HUES64 (cell line): ENCODE measurements at regions not wholly inside any gene's neighbourhood (a gene's known extent, or its start where the extent isn't known, plus 50 kb on each side); places are given as distances from the start of the nearest gene placed in this dataset.

ENCODE experiments used
- H3K27ac ChIP-seq: 2 replicates; pipeline ENCODE4 v1.7.0; 2013; ENCODE audit warnings: low read depth, low read length, inconsistent platforms
- H3K27me3 ChIP-seq: 2 replicates; pipeline ENCODE4 v1.6.1; 2013; ENCODE audit warnings: mild to moderate bottlenecking, low read length; ENCODE audit not compliant: insufficient read depth
- H3K36me3 ChIP-seq: 2 replicates; pipeline ENCODE4 v1.6.1; 2013; ENCODE audit warnings: mild to moderate bottlenecking, low read length; ENCODE audit not compliant: insufficient read depth
- H3K4me1 ChIP-seq: 2 replicates; pipeline ENCODE4 v1.6.1; 2013; ENCODE audit warnings: mild to moderate bottlenecking, low read length, moderate library complexity; ENCODE audit not compliant: insufficient read depth
- H3K4me3 ChIP-seq: 2 replicates; pipeline ENCODE4 v1.5.1; 2013; ENCODE audit warnings: mild to moderate bottlenecking, low read length, moderate library complexity
- H3K9ac ChIP-seq: 2 replicates; pipeline ENCODE4 v1.6.1; 2013; ENCODE audit warnings: mild to moderate bottlenecking, low read depth, low read length
- H3K9me3 ChIP-seq: 2 replicates; pipeline ENCODE4 v1.6.1; 2013; ENCODE audit warnings: low read depth, low read length; ENCODE audit not compliant: insufficient read depth
- WGBS: fragments of 150-250, 120-280 bp; methylation state at CpG from one replicate; pipeline ENCODE4 v1.1.7; 2013; ENCODE audit warnings: missing lambda C conversion rate; 5-methylcytosine and 5-hydroxymethylcytosine counted together

- Histone ChIP-seq H3K4me1 (no peaks in the 10 kb centered on the region), H3K9me3 (no peaks in the 10 kb centered on the region), H3K36me3 (no peaks in the 10 kb centered on the region), H3K27ac (no peak overlapping the region), H3K9ac (no peak overlapping the region), H3K27me3 (no peaks in the 10 kb centered on the region), H3K4me3 (no peak overlapping the region)
- WGBS: 89% methylated on average over 5 of the region's 5 CpGs
Observed at GRCh38 chr9:108196332-108197007, 659.3 kb downstream of the ACTL7B start.

GRCh38 chr9:108194154-108194553 is 661.6 kb downstream of the ACTL7B start:
- Histone ChIP-seq H3K27me3 (no peaks in the 10 kb centered on the region), H3K36me3 (no peaks in the 10 kb centered on the region), H3K4me1 (no peaks in the 10 kb centered on the region), H3K27ac (no peak overlapping the region), H3K9ac (no peak overlapping the region), H3K4me3 (no peak overlapping the region), H3K9me3 (no peaks in the 10 kb centered on the region)

GRCh38 chr9:108193026-108193710 is 662.6 kb downstream of the ACTL7B start:
- Histone ChIP-seq H3K4me1 (no peaks in the 10 kb centered on the region), H3K36me3 (no peaks in the 10 kb centered on the region), H3K27me3 (no peaks in the 10 kb centered on the region), H3K9me3 (no peaks in the 10 kb centered on the region), H3K4me3 (no peak overlapping the region), H3K9ac (no peak overlapping the region), H3K27ac (no peak overlapping the region)
- 96% methylated on average over 6 of the region's 8 CpGs for WGBS

GRCh38 chr9:108191065-108191464 is 664.7 kb downstream of the ACTL7B start:
- no peaks in the 10 kb centered on the region for H3K9me3 ChIP-seq
- no peaks in the 10 kb centered on the region for H3K36me3 ChIP-seq
- H3K4me1 ChIP-seq: no peaks in the 10 kb centered on the region
- H3K4me3 ChIP-seq: no peak overlapping the region
- H3K27ac ChIP-seq: no peak overlapping the region
- no peak overlapping the region for H3K9ac ChIP-seq
- H3K27me3 ChIP-seq: no peaks in the 10 kb centered on the region
- WGBS: 78% methylated on average over 4 of the region's 4 CpGs

GRCh38 chr9:108188976-108189375 is 666.8 kb downstream of the ACTL7B start:
- 84% methylated on average over 2 of the region's 2 CpGs for WGBS
- H3K27me3 ChIP-seq: no peaks in the 10 kb centered on the region

DNA sequence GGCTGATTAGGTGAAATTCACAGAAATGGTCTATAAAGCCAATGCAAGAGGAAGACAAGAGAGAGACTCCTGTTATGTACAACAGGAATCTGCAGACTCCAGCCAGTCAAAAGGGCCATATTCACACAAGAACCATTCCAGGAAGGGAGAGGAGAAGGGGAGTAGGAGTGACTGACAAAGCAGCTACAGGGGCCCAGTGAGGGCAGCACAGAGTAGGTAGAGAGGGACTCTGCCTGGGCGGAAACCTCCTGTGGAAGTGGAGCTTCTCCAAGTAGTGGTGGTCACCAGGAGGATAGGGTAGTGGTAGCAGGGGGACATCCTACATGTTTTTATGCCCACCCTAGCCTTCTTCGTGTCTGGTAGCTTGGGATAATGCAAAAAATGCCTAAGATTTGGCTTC is 667.3 kb downstream of the ACTL7B start:
- Histone ChIP-seq H3K9me3 (no peaks in the 10 kb centered on the region), H3K27ac (no peak overlapping the region), H3K36me3 (no peaks in the 10 kb centered on the region), H3K4me1 (no peaks in the 10 kb centered on the region), H3K27me3 (no peaks in the 10 kb centered on the region), H3K4me3 (no peak overlapping the region), H3K9ac (no peak overlapping the region)
- 91% methylated on average over 2 of the region's 2 CpGs for WGBS

More at GRCh38 chr9:108188976-108189375, 666.8 kb downstream of the ACTL7B start:
- no peaks in the 10 kb centered on the region for H3K36me3 ChIP-seq
- H3K9me3 ChIP-seq: no peaks in the 10 kb centered on the region
- H3K4me3 ChIP-seq: no peak overlapping the region
- H3K9ac ChIP-seq: no peak overlapping the region
- H3K27ac ChIP-seq: no peak overlapping the region
- H3K4me1 ChIP-seq: no peaks in the 10 kb centered on the region

DNA sequence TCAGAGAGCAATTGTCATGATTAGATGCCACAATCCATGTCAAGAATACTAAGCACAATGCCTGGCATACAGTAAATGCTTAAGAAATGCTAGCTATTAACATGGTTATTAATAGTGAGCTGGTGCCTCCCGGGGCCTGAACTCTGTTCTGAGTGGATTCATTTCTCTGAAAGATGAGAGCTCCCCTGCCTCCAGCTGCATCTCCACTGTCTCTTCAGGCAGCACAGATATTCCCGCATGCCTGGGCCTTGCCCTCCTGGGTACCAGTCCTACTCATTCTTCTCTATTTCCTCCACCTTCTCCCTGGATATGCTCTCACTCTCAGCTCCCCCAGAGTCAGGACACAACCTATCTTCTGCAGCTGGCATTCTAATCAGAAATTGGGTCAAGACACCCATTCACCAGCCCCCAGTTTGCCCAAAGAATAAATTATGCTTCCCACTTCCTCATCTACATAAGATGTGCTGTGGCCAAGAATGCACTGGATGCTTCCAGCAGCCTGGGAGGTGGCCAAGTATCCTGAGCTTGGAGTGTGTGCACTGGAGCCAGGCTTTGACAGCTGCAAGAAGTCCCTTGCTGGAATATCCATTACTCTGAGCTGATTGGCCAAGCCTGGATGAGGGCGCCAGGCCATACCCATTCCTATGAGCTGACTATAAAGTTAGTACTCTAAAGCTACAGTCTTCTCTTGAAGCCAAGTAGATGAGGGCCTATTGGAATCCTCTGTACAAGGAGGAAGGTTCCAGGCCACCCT is 669.0 kb downstream of the ACTL7B start:
- 96% methylated on average over 3 of the region's 3 CpGs for WGBS
- Histone ChIP-seq H3K36me3 (no peaks in the 10 kb centered on the region), H3K4me1 (no peaks in the 10 kb centered on the region), H3K4me3 (no peak overlapping the region), H3K27me3 (no peaks in the 10 kb centered on the region), H3K9ac (no peak overlapping the region), H3K9me3 (no peaks in the 10 kb centered on the region), H3K27ac (no peak overlapping the region)

GRCh38 chr9:108185613-108186012 is 670.2 kb downstream of the ACTL7B start:
- Histone ChIP-seq H3K27ac (no peak overlapping the region), H3K36me3 (no peaks in the 10 kb centered on the region), H3K27me3 (no peaks in the 10 kb centered on the region), H3K4me1 (no peaks in the 10 kb centered on the region), H3K9ac (no peak overlapping the region), H3K9me3 (no peaks in the 10 kb centered on the region), H3K4me3 (no peak overlapping the region)
- 97% methylated on average over 5 of the region's 5 CpGs for WGBS

- H3K27me3 ChIP-seq: no peaks in the 10 kb centered on the region
- 92% methylated on average over 3 of the region's 3 CpGs for WGBS
- no peak overlapping the region for H3K9ac ChIP-seq
- H3K4me1 ChIP-seq: no peaks in the 10 kb centered on the region
- no peaks in the 10 kb centered on the region for H3K9me3 ChIP-seq
- no peak overlapping the region for H3K4me3 ChIP-seq
- H3K36me3 ChIP-seq: no peaks in the 10 kb centered on the region
- H3K27ac ChIP-seq: no peak overlapping the region
Observed at GRCh38 chr9:108184941-108185340, 670.8 kb downstream of the ACTL7B start.

GRCh38 chr9:108184009-108184408 is 671.8 kb downstream of the ACTL7B start:
- no peak overlapping the region for H3K4me3 ChIP-seq
- no peaks in the 10 kb centered on the region for H3K4me1 ChIP-seq
- H3K27me3 ChIP-seq: no peaks in the 10 kb centered on the region
- H3K9me3 ChIP-seq: no peaks in the 10 kb centered on the region
- WGBS: 100% methylated on average over 2 of the region's 3 CpGs
- no peak overlapping the region for H3K9ac ChIP-seq
- no peak overlapping the region for H3K27ac ChIP-seq
- H3K36me3 ChIP-seq: no peaks in the 10 kb centered on the region

- Histone ChIP-seq H3K36me3 (no peaks in the 10 kb centered on the region), H3K9ac (no peak overlapping the region), H3K27me3 (no peaks in the 10 kb centered on the region), H3K4me3 (no peak overlapping the region), H3K27ac (no peak overlapping the region), H3K4me1 (no peaks in the 10 kb centered on the region), H3K9me3 (no peaks in the 10 kb centered on the region)
- 73% methylated on average over 5 of the region's 5 CpGs for WGBS
Observed at GRCh38 chr9:108182950-108183381, 672.8 kb downstream of the ACTL7B start.
